K562 (cell line): ENCODE measurements at regions not wholly inside any gene's neighbourhood (a gene's known extent, or its start where the extent isn't known, plus 50 kb on each side); places are given as distances from the start of the nearest gene placed in this dataset.

Experiments
- ATAC-seq: fragments of 200-7000 bp; cut with Tn5 transposase; 3 replicates; pipeline ENCODE4 v1.9.1; 2020; ENCODE audit warnings: moderate library complexity
- BruUV-seq: library from RNA; stranded (reverse); fragments of 400-500 nt; replicated peaks from 2 replicates; lab custom pipeline; 2021; lab: Mats Ljungman, UMichigan
- CTCF ChIA-PET: fragments of 300-600 bp; formaldehyde crosslinking; extraction: SDS; loops from one replicate; lab custom pipeline; 2021; ENCODE audit warnings: low intra/inter-chr PET ratio; lab: Yijun Ruan, JAX
- POLR2A ChIA-PET: fragments of 300-600, 350-650 bp; sonication (Branson Sonifier 250); formaldehyde crosslinking; extraction: SDS; loops from one replicate; lab custom pipeline; 2021; ENCODE audit warnings: antibody characterized with exemption, inconsistent platforms; lab: Yijun Ruan, JAX
- DNase-seq, 4 experiments: peaks; one replicate each; pipeline versions ENCODE4 v3.0.0 to v3.0.0-alpha.2; 2011 to 2018; ENCODE audit warnings: low spot score in 3 of 4, mixed read lengths in 3 of 4; ENCODE audit errors: extremely low read depth in 1 of 4
- FAIRE-seq: peaks from 2 replicates; lab custom pipeline; 2011; peaks lifted over from hg19 to GRCh38; lab: Jason Lieb, UNC
- H2AFZ ChIP-seq: 2 replicates; pipeline ENCODE4 v1.6.0; 2011; ENCODE audit warnings: low read depth, low read length, control low read depth, inconsistent platforms
- H3K27ac ChIP-seq: fragments of 200-600 bp; 3 replicates; pipeline ENCODE4 v1.8.0; 2011; ENCODE audit warnings: low read depth, mild to moderate bottlenecking, control low read depth, inconsistent platforms, low read length, moderate library complexity, mixed read lengths; ENCODE audit errors: extremely low read depth
- H3K27me3 ChIP-seq, 2 experiments: fragments of 300-600 bp in 1 of 2; 2 replicates in 1 of 2; 3 replicates in 1 of 2; pipeline versions ENCODE4 v1.6.0 to v1.8.0; 2011; ENCODE audit warnings: inconsistent platforms in 2 of 2, low read length in 2 of 2, mild to moderate bottlenecking in 1 of 2, mixed read lengths in 1 of 2, moderate library complexity in 1 of 2; ENCODE audit not compliant: control insufficient read depth in 2 of 2, insufficient read depth in 2 of 2
- H3K36me3 ChIP-seq: fragments of 300-600 bp; 3 replicates; pipeline ENCODE4 v1.8.0; 2011; ENCODE audit warnings: mild to moderate bottlenecking, low read length, inconsistent platforms; ENCODE audit not compliant: control insufficient read depth, insufficient read depth
- H3K4me1 ChIP-seq, 2 experiments: fragments of 200-600 bp in 1 of 2; replicated peaks in 1 of 2; 2 replicates in 1 of 2; 3 replicates in 1 of 2; pipeline versions ENCODE4 v1.5.1 to v1.8.0; 2011; ENCODE audit warnings: inconsistent platforms in 2 of 2, low read length in 2 of 2, mild to moderate bottlenecking in 1 of 2, mixed read lengths in 1 of 2, moderate library complexity in 1 of 2; ENCODE audit not compliant: control insufficient read depth in 2 of 2, insufficient read depth in 2 of 2
- H3K4me2 ChIP-seq: 2 replicates; pipeline ENCODE4 v1.6.1; 2011; ENCODE audit warnings: low read length, control low read depth, inconsistent platforms, mixed read lengths; ENCODE audit not compliant: insufficient read depth
- H3K4me3 ChIP-seq: fragments of 200-600 bp; sonication (generic), shearing (Covaris generic); 2 replicates; pipeline ENCODE4 v1.5.1; 2016; ENCODE audit warnings: control low read depth, inconsistent platforms
- H3K79me2 ChIP-seq: fragments of 200-600 bp; 3 replicates; pipeline ENCODE4 v1.8.0; 2011; ENCODE audit warnings: low read length, inconsistent platforms; ENCODE audit not compliant: control insufficient read depth, insufficient read depth
- H3K9ac ChIP-seq, 2 experiments: 2 replicates each; pipeline versions ENCODE4 v1.6.0 to v1.6.1; 2011; ENCODE audit warnings: low read depth in 2 of 2, low read length in 2 of 2, control low read depth in 1 of 2, inconsistent platforms in 1 of 2, mild to moderate bottlenecking in 1 of 2, mixed read lengths in 1 of 2; ENCODE audit not compliant: insufficient read depth in 1 of 2
- H3K9me1 ChIP-seq: one replicate; pipeline ENCODE4 v1.6.0; 2011; ENCODE audit warnings: inconsistent platforms, mild to moderate bottlenecking, low read length, moderate library complexity; ENCODE audit not compliant: control insufficient read depth, insufficient read depth
- H3K9me3 ChIP-seq: replicated peaks from 2 replicates; pipeline ENCODE4 v1.5.1; 2011; ENCODE audit warnings: low read depth, low read length, inconsistent platforms; ENCODE audit not compliant: control insufficient read depth, insufficient read depth
- H4K20me1 ChIP-seq: replicated peaks from 2 replicates; pipeline ENCODE4 v1.6.1; 2011; ENCODE audit warnings: low read length, inconsistent platforms, mixed read lengths; ENCODE audit not compliant: control insufficient read depth, insufficient read depth
- BCLAF1 ChIP-seq, 2 experiments: fragments of 450-650 bp in 1 of 2; IDR thresholded peaks; 2 replicates each; pipeline ENCODE4 v1.6.1; 2011 to 2017; ENCODE audit warnings: low read depth in 2 of 2, antibody characterized with exemption in 1 of 2, borderline replicate concordance in 1 of 2, low read length in 1 of 2, mild to moderate bottlenecking in 1 of 2, mixed read lengths in 1 of 2; ENCODE audit not compliant: control insufficient read depth in 1 of 2
- BRF1 ChIP-seq: IDR thresholded peaks from 3 replicates; pipeline ENCODE4 v1.6.1; 2011; ENCODE audit warnings: borderline replicate concordance, mild to moderate bottlenecking; ENCODE audit not compliant: insufficient read length; ENCODE audit errors: extremely low read depth
- CHD4 ChIP-seq: fragments of 200-600 bp; sonication (generic); IDR thresholded peaks from 3 replicates; pipeline ENCODE4 v1.6.1; 2012; ENCODE audit warnings: low read depth, mild to moderate bottlenecking, mixed read lengths, low read length, inconsistent platforms; ENCODE audit not compliant: insufficient read depth, insufficient replicate concordance, poor library complexity, severe bottlenecking
- CREB1 ChIP-seq, 2 experiments: sonication (generic) in 1 of 2; formaldehyde crosslinking in 1 of 2; IDR thresholded peaks; 2 replicates each; pipeline versions ENCODE4 v1.6.1 to v1.8.0; 2012 to 2022; ENCODE audit warnings: inconsistent platforms in 1 of 2, mild to moderate bottlenecking in 1 of 2, missing genetic modification reagents in 1 of 2, moderate library complexity in 1 of 2
- ELF1 ChIP-seq: fragments of 200-800 bp; sonication (Bioruptor generic); IDR thresholded peaks from 2 replicates; pipeline ENCODE4 v1.6.1; 2016; ENCODE audit warnings: missing genetic modification characterization, missing compliant biosample characterization
- ETS2 ChIP-seq: IDR thresholded peaks from 2 replicates; pipeline ENCODE4 v1.6.1; 2016; ENCODE audit warnings: borderline replicate concordance, missing genetic modification characterization, mild to moderate bottlenecking, moderate library complexity, missing compliant biosample characterization; ENCODE audit not compliant: poor library complexity, severe bottlenecking
- MIER1 ChIP-seq: fragments of 450-650 bp; IDR thresholded peaks from 2 replicates; pipeline ENCODE4 v1.6.1; 2016; ENCODE audit warnings: antibody characterized with exemption, mild to moderate bottlenecking, low read depth
- MLX ChIP-seq, 2 experiments: fragments of 450-650 bp in 1 of 2; sonication (generic) in 1 of 2; formaldehyde crosslinking; conservative IDR thresholded peaks; 2 replicates each; pipeline versions ENCODE4 v1.4.0 to v1.8.1; 2020 to 2022; ENCODE audit warnings: mild to moderate bottlenecking in 1 of 2, missing genetic modification reagents in 1 of 2
- MTA1 ChIP-seq: fragments of 450-650 bp; IDR thresholded peaks from 2 replicates; pipeline ENCODE4 v1.6.1; 2017; ENCODE audit warnings: borderline replicate concordance
- NKRF ChIP-seq: fragments of 450-650 bp; IDR thresholded peaks from 2 replicates; pipeline ENCODE4 v1.6.1; 2016; ENCODE audit warnings: borderline replicate concordance
- PHF20 ChIP-seq: fragments of 450-650 bp; IDR thresholded peaks from 2 replicates; pipeline ENCODE4 v1.6.1; 2018; ENCODE audit not compliant: partially characterized antibody
- RAD21 ChIP-seq, 2 experiments: fragments of 250-450 bp in 1 of 2; fragments of 450-650 bp in 1 of 2; sonication (Bioruptor Pico) in 1 of 2; formaldehyde crosslinking in 1 of 2; IDR thresholded peaks in 1 of 2; conservative IDR thresholded peaks in 1 of 2; 2 replicates each; pipeline versions ENCODE4 v1.4.0 to v1.8.0; 2020 to 2022; ENCODE audit warnings: mild to moderate bottlenecking in 2 of 2, moderate library complexity in 1 of 2
- RBM17 ChIP-seq: fragments of 200-400 bp; formaldehyde crosslinking; IDR thresholded peaks from 2 replicates; pipeline ENCODE4 v1.6.1; 2017; ENCODE audit warnings: low read depth, mild to moderate bottlenecking, low read length, borderline replicate concordance
- RBM22 ChIP-seq: fragments of 200-400 bp; formaldehyde crosslinking; IDR thresholded peaks from 2 replicates; pipeline ENCODE4 v1.6.1; 2018; ENCODE audit warnings: low read length, low read depth; ENCODE audit not compliant: poor library complexity, severe bottlenecking
- TARDBP ChIP-seq: fragments of 450-650 bp; IDR thresholded peaks from 2 replicates; pipeline ENCODE4 v1.6.1; 2016
- ZBTB8A ChIP-seq: fragments of 450-650 bp; IDR thresholded peaks from 2 replicates; pipeline ENCODE4 v1.6.1; 2018; ENCODE audit warnings: mild to moderate bottlenecking, moderate library complexity; ENCODE audit not compliant: partially characterized antibody
- ZKSCAN8 ChIP-seq: fragments of 200-800 bp; sonication (Bioruptor generic); IDR thresholded peaks from 2 replicates; pipeline ENCODE4 v1.6.1; 2016; ENCODE audit warnings: missing genetic modification characterization, missing compliant biosample characterization
- in situ Hi-C: fragments of 300-500 bp; cut with MboI; formaldehyde crosslinking; loops from 4 replicates; pipeline ENCODE4 v1.15.0; 2018; ENCODE audit warnings: inconsistent platforms, mixed read lengths
- intact Hi-C: fragments of 100-400 bp; cut with micrococcal nuclease; formaldehyde crosslinking; loops from 2 replicates; pipeline ENCODE4 v1.14.2; 2022

- H3K9me3 ChIP-seq = no peaks in the 10 kb centered on the region; the same call in 1 of the 2 replicates
- H3K9ac ChIP-seq = no peak overlapping the region
- no peaks in the 10 kb centered on the region for H3K9me1 ChIP-seq
- intact Hi-C loops = no loop called here
- no peak for FAIRE-seq
- no peak for ATAC-seq
- H4K20me1 ChIP-seq = no peaks in the 10 kb centered on the region
- no TSS peak for BruUV-seq
- H2AFZ ChIP-seq = no peak overlapping the region
- H3K36me3 ChIP-seq = no peaks in the 10 kb centered on the region
- H3K4me3 ChIP-seq = no peak overlapping the region
- in situ Hi-C loops = no loop called here
- no peak for DNase-seq
- no peak overlapping the region for H3K27ac ChIP-seq
- ChIA-PET CTCF (no interaction called here), POLR2A (no interaction called here)
- H3K79me2 ChIP-seq = no peaks in the 10 kb centered on the region
- H3K4me2 ChIP-seq = no peak overlapping the region
- H3K4me1 ChIP-seq = no peaks in the 10 kb centered on the region
- no peaks in the 10 kb centered on the region for H3K27me3 ChIP-seq
- TF ChIP-seq MTA1 (no peak), MIER1 (no peak), BCLAF1 (IDR thresholded peaks at IDR 0.05; ENCODE audit: borderline replicate concordance in 1 of 2, control insufficient read depth in 1 of 2, low read depth in 2 of 2, low read length in 1 of 2) (no peak), RBM17 (no peak), TARDBP (no peak), PHF20 (no peak), BRF1 (no peak), ZBTB8A (no peak), ZKSCAN8 (CRISPR knock-in tag) (no peak), RBM22 (no peak), CHD4 (no peak), NKRF (no peak), RAD21 (CRISPR knock-in tag; conservative IDR thresholded peaks at IDR 0.05 in 1 of 2, IDR thresholded peaks at IDR 0.05 in 1 of 2) (no peak), ETS2 (tag) (no peak), MLX (CRISPR knock-in tag; conservative IDR thresholded peaks at IDR 0.05) (no peak), ELF1 (tag) (no peak), CREB1 (IDR thresholded peaks at IDR 0.05) (no peak), CREB1 (CRISPR knock-in tag; IDR thresholded peaks at IDR 0.05) (no peak)
These were observed 546.4 kb downstream of the MMUT start for GRCh38 chr6:48916607-48917006.
